AG09309 (cell line): ENCODE measurements at regions not wholly inside any gene's neighbourhood (a gene's known extent, or its start where the extent isn't known, plus 50 kb on each side); places are given as distances from the start of the nearest gene placed in this dataset.

Experiments used
- DNase-seq: peaks from one replicate; pipeline ENCODE4 v3.0.0-alpha.2; 2010; ENCODE audit warnings: low read depth
- H3K4me3 ChIP-seq: 2 replicates; pipeline ENCODE4 v1.5.1; 2011; ENCODE audit warnings: mild to moderate bottlenecking, low read depth, low read length, moderate library complexity; ENCODE audit not compliant: control insufficient read depth
- TF ChIP-seq, protein P1 (sequence below): IDR thresholded peaks from 2 replicates; pipeline ENCODE4 v1.5.1; 2011; ENCODE audit warnings: mild to moderate bottlenecking, low read depth, low read length, inconsistent platforms; ENCODE audit not compliant: insufficient read depth, control insufficient read depth; ENCODE audit errors: missing control alignments

DNA sequence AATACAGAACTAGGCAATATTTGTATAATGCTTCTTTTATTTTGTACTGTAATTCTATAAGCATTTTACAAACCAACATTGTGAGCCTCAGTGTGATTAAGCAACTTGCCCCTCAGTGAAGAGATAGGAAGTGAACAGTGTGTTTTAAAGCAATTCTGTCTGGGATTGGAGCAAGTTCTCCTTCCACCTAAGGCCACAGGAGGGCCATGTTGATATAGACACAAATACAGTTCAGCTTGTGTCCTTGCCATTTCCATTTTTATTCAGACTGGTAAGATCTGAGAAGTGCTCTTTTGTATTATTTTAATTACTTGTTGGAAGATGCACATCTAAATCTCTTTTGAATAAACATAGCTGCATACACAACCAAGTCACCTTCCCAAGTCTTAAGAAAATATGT is 416.3 kb upstream of the COBL start:
- TF ChIP-seq, protein P1, sequence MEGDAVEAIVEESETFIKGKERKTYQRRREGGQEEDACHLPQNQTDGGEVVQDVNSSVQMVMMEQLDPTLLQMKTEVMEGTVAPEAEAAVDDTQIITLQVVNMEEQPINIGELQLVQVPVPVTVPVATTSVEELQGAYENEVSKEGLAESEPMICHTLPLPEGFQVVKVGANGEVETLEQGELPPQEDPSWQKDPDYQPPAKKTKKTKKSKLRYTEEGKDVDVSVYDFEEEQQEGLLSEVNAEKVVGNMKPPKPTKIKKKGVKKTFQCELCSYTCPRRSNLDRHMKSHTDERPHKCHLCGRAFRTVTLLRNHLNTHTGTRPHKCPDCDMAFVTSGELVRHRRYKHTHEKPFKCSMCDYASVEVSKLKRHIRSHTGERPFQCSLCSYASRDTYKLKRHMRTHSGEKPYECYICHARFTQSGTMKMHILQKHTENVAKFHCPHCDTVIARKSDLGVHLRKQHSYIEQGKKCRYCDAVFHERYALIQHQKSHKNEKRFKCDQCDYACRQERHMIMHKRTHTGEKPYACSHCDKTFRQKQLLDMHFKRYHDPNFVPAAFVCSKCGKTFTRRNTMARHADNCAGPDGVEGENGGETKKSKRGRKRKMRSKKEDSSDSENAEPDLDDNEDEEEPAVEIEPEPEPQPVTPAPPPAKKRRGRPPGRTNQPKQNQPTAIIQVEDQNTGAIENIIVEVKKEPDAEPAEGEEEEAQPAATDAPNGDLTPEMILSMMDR: no peak
- no peak overlapping the region for H3K4me3 ChIP-seq
- no peak for DNase-seq

DNA sequence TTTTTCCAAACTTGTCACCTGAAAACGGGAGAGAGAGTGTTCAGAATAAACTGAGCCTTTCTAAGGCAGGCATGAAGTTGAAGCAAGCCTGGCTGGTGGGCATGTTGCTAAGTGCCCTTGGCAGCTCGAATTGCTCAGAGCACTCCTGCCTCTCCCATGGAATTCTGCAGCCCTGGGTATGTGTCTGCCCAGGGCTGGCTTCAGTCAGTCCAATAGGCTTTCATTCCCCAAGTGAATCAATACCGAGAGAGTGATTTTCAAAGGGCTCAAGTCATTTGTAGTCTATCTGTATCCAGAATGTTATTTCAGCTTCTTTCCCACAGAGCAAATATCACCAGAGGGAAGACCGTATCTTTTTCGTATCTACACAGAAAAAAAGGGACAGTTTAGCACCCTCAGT is 415.5 kb upstream of the COBL start:
- H3K4me3 ChIP-seq: no peak overlapping the region
- TF ChIP-seq, protein P1: no peak
- no peak for DNase-seq

DNA sequence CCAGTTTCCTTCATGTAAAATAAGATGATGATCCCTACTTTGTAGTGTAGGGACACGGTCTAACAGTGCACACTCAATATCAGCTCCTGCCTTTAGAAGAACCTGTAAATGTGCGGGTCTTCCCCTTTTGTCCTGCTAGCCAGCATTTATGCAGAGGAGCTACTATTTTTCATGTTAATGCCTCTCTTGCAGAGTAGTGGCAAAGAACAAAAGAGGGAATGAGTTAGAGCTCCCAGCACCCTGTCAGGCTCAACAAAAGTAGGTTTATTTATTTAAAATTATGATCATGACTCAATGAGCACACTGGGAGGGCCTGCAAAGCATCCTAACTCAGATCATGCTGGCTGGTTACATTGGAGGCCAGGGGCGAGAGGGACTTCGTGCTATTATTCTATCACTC is 414.5 kb upstream of the COBL start:
- no peak overlapping the region for H3K4me3 ChIP-seq
- no peak for DNase-seq
- TF ChIP-seq, protein P1: no peak

DNA sequence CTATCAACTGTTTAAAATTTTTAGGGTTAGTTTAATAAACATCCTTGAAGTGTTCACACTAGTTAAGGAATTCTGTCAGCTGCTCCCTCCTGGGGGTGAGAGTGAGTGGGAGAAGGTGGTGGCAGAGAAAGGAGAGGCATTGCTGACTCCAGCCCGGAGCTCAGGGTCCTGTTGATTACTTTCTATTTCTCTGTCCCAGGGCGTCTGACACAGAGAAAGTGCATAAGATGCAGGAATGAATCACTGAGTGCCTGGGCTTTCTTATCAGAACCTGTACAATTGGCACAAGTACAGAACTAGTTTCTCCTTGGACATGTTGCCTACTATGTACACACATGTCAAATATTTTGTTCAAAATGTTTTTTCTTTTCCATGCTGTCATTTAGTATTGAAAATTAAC is 410.8 kb upstream of the COBL start:
- DNase-seq: no peak
- H3K4me3 ChIP-seq: no peak overlapping the region
- TF ChIP-seq, protein P1: no peak

DNA sequence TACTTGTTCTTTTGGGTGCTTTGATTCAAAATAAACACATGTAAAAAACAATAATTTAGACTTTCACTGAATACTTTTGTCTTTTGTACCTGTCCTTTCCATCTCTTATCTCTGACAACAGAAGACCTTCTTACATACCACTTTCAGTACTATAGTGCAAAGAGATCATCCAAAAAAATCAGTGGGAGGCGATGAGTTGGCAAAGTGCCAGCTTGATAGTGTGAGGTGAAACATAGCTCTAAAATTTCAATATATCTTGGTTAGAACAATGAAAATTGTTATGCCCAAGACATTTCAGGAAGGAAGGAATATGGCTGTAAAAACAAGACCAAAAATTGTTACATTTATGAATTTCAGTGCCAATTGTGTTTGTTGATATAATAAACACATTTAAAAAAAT is 390.2 kb upstream of the COBL start:
- no peak overlapping the region for H3K4me3 ChIP-seq
- DNase-seq: no peak

DNA sequence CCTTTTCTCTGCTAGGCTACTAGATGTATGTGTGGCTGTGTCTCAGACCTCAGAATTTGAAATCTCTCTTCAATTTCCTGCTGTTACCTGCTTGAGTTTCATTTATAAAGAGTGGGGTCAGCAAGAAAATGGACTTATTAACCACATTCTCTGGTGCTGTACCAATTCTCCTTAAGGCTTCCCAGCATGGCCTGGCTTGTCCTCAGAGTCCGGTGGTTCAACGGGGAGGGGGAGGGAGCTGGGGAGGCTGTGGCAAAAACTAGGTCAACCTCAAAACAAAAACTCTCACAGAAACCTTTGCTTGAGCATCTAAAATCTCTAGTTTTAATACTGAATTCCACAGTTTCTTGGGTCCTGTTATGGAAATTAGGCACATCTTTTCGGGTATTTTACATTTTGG is 389.1 kb upstream of the COBL start:
- TF ChIP-seq, protein P1: no peak
- no peak overlapping the region for H3K4me3 ChIP-seq
- no peak for DNase-seq

More for the DNA sequence above, 390.2 kb upstream of the COBL start:
- TF ChIP-seq, protein P1: no peak

DNA sequence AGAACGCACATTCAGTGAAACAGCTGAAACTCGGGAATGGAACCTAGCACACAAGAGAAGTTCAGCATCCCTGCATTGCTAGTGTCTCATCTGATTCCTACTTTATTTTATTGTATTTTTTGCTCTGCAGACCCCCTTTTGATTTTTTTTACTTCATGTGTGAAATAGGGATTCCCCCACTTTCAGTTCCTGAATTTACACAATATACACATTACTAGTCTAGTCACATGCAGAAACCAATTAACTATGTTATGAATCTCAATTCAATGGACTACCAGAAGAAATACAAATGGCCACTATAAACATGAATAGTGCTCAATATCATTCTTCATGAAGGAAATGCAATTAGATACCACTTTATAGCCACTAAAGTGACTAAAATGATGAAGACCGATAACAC is 386.1 kb upstream of the COBL start:
- DNase-seq: no peak
- TF ChIP-seq, protein P1: no peak
- no peak overlapping the region for H3K4me3 ChIP-seq
